ENCODE measurements at regions not wholly inside any gene's neighbourhood (a gene's known extent, or its start where the extent isn't known, plus 50 kb on each side); places are given as distances from the start of the nearest gene placed in this dataset.
A peak's percentile ranks its signal among the peaks of the same experiment; 100 is the strongest.

GRCh38 chr3:182699550-182700170 is 93.6 kb upstream of the ATP11B start:
- no peak for DNase-seq
- intact Hi-C loops (cut with DNase I): no loop called here
- no peak for ATAC-seq

GRCh38 chr3:182702216-182702615 is 91.1 kb upstream of the ATP11B start:
- ATAC-seq (no peak), DNase-seq (no peak)
- intact Hi-C loops (cut with DNase I): no loop called here

DNA sequence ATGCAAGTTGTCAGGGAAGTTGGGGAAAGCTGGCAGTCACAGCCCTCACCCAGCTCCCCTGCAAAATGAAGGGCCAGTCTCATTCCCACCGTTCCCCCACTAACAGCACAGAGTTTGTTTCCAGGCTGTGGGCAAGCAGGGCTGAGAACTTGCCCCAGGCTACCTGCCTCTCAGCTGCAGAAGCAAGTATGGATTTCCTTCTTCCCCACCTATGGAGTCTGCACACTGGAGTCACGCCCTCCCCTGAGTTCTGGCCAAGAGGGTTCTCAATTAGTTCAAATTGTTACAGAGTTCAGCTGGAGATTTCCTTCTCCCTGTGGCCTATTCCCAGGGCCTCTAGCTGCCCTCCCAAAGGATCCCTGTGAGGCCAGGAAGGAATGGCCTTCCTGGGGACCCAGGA is 90.1 kb upstream of the ATP11B start:
- intact Hi-C loops (cut with DNase I): no loop called here
- ATAC-seq: no peak
- no peak for DNase-seq

GRCh38 chr3:182704926-182705325 is 88.4 kb upstream of the ATP11B start:
- no peak for DNase-seq
- intact Hi-C loops (cut with DNase I): no loop called here
- no peak for ATAC-seq

- intact Hi-C loops (cut with DNase I): no loop called here
- ATAC-seq: no peak
- no peak for DNase-seq
Observed at GRCh38 chr3:182708810-182709209, 84.5 kb upstream of the ATP11B start.

- DNase-seq (no peak), ATAC-seq (no peak)
- intact Hi-C loops (cut with DNase I): no loop called here
Observed at GRCh38 chr3:182709306-182709705, 84.0 kb upstream of the ATP11B start.

DNA sequence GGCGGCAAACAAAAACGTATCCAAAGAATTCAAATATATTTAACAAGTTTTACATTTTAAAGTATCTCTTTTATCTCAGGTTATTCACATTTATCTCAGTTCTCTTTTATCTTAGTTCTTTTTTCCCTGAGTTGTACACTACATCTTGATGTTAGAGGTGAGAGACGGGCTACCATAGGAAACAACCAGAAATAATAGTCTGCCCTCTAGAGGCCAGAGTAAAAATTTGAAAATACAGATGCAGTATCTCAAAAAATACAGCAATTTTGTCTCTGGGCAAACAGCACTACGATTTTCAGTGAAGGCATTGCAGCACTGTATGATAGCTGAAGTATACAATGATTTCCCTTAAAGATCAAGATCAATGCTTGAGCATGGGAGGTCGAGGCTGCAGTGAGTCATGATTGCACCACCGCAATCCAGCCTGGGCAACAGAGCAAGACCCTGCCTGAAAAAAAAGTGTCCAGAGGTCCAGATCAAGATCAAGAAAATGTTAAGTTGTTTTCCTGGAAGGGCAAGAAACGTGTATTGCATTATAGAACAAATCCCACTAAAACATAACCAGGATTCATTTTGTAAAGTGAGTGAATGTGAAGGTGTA is 82.6 kb upstream of the ATP11B start:
- intact Hi-C loops (cut with DNase I): loop anchor here in 1 of 2 donors (5.0 to 10.0 kb wide), 2 partner anchors 84 to 127 kb away; partner anchors contain the start of gene ATP11B
- DNase-seq (no peak), ATAC-seq (peak in 1 of 2 donors; percentile 40)

DNA sequence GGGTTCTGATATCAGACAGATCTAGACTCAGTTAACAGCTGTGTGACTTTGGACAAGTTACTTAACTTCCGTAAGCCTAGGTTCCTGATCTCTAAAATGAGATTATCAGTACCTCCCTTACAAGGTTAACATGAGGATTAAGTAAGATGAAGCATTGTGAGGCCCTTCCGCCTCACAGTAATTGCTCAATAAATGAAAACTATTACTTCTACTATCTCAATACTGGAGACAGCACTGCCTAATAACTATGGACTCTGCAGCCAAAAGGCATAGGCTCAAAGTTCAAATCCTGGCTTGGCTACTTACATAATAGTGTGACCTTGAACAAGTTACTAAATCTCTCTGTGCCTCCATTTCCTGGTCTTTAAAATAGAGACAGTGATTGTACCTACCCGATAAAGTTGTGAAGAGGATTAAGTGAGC is 82.0 kb upstream of the ATP11B start:
- intact Hi-C loops (cut with DNase I): loop anchor here in 1 of 2 donors (5.0 to 10.0 kb wide), 2 partner anchors 84 to 126 kb away; partner anchors contain the start of gene ATP11B
- no peak for ATAC-seq
- no peak for DNase-seq

DNA sequence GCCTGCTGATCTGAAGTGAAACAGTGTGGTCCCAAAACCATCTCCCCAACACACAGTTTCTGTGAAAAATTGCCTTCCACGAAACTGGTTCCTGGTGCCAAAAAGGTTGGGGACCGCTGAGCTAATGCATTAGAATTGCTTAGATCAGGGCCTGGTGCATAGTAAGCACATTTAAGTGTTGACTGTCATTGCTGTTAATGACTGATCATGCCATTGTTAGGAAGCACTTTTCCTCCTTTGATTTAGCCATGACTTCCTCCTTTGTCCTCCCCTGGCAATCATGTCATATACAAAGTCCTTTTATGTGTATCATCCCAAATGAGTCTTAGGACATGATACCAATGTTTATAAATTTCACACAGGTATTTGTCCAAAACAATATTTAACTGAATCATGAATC is 81.5 kb upstream of the ATP11B start:
- intact Hi-C loops (cut with DNase I): loop anchor here in 1 of 2 donors (5.0 to 10.0 kb wide), 2 partner anchors 83 to 125 kb away; partner anchors contain the start of gene ATP11B
- ATAC-seq: no peak
- no peak for DNase-seq

DNA sequence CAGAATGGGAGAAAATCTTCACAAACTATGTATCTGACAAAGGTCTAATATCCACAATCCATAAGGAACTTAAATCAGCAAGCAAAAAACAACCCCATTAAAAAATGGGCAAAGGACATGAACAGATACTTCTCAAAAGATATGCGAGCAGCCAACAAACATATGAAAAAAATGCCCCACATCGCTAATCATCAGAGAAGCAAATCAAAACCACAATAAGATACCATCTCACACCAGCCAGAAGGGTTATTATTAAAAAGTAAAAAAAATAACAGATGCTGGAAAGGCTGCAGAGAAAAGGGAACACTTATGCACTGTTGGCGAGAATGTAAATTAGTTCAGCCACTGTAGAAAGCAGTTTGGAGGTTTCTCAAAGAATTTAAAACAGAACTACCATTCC is 80.2 kb upstream of the ATP11B start:
- no peak for DNase-seq

DNA sequence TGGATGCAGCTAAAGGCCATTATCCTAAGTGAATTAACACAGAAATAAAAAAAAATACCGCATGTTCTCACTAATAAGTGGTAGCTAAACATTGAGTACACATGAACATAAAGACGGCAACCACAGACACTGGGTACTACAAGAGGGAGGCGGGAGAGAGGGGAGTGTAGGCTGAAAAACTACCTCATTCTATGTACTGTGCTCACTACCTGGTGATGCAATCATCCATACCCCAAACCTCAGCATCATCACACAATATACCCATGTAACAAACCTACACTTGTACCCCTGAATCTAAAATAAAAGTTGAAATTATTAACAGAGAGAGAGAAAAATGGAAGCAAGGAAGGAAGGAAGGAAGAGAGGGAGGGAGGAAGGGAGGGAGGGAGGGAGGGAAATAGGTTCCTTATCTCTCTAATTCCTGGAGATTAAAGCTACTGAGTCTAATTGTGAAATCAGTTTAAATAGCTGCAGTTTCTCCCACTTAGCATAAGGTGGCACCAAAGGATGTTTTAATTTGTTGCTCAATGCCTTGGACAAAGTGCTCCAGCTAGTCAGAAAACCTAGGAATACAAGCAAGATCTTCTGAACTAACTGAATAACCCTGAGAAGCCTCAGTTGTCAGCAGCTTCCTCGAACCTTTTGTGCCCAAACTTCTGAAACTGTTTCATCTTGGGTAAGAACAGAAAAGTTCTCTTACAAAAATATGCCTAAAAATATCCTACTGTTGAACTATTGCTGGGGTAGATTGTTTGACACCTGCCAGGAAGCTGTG is 79.4 kb upstream of the ATP11B start:
- intact Hi-C loops (cut with DNase I): loop anchor here in 1 of 2 donors (5.0 to 10.0 kb wide), 2 partner anchors 81 to 123 kb away; partner anchors contain the start of gene ATP11B
- ATAC-seq (peak; percentile 90), DNase-seq (no peak)

More for the DNA sequence above, 80.2 kb upstream of the ATP11B start:
- intact Hi-C loops (cut with DNase I): loop anchor here in 1 of 2 donors (5.0 to 10.0 kb wide), 2 partner anchors 82 to 124 kb away; partner anchors contain the start of gene ATP11B
- ATAC-seq: no peak

- DNase-seq (no peak), ATAC-seq (peak in 1 of 2 donors; percentile 24)
- intact Hi-C loops (cut with DNase I): loop anchor here (5.0 to 10.0 kb wide), 2 partner anchors 80 to 122 kb away; partner anchors contain the start of gene ATP11B (in 1 of the 2)
Observed at GRCh38 chr3:182715006-182715405, 78.3 kb upstream of the ATP11B start.

DNA sequence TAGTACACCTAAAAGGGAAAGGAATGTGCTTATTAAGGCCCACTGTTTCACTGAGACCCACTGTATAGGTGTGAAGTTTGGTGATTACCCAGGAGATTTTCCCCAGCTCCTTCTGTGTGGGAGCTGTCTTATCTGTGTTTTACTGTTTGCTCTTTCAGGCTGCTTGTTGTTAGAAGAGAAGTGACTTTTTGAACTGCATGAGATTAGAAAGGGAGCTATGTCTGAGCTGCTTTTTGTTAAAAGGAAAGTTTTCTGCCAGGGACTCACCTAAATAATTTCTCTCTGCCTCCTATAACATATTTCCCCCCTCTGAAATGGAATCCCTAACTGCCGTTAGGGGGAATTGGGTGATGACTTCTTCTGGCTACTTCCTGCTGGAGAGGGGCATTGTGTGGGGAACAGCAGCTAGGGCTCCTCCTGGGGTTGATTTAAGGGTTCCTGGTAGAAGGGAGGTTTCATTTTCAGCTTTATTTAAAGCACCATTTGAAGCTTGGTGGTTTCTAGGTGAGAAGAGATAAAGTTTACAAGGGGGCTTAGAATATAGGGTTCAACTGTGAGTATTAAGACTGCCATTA is 77.1 kb upstream of the ATP11B start:
- intact Hi-C loops (cut with DNase I): loop anchor here (5.0 to 10.0 kb wide), 2 partner anchors 79 to 121 kb away; partner anchors contain the start of gene ATP11B (in 1 of the 2)
- ATAC-seq (no peak), DNase-seq (no peak)

DNA sequence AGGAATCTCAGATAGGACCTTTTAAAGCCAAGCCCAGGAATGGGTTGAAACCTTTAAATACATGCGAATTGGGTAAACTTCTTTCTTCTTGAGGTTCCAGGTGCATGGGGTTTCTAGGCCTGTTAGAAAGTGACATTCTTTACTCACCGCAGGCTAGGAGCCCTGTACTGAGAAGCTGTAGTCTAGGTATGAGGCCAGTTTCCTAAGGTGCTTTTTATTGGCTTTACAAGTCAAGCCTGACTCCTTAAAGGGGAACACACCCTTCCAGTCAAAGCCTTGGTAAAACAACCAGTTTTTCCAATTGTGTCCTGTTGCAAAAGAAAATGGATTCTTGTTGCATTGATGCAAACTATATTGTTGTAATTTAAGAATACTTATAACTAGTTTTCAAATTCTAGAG is 76.1 kb upstream of the ATP11B start:
- DNase-seq: no peak

GRCh38 chr3:182722907-182723306 is 70.4 kb upstream of the ATP11B start:
- DNase-seq (no peak), ATAC-seq (no peak)
- intact Hi-C loops (cut with DNase I): no loop called here

More for the DNA sequence above, 76.1 kb upstream of the ATP11B start:
- intact Hi-C loops (cut with DNase I): loop anchor here (5.0 to 10.0 kb wide), 2 partner anchors 78 to 120 kb away; partner anchors contain the start of gene ATP11B (in 1 of the 2)
- no peak for ATAC-seq

- DNase-seq (no peak), ATAC-seq (no peak)
- intact Hi-C loops (cut with DNase I): no loop called here
Observed at GRCh38 chr3:182723596-182723995, 69.7 kb upstream of the ATP11B start.

- DNase-seq: no peak
- peak in 1 of 2 donors; percentile 39 for ATAC-seq
- intact Hi-C loops (cut with DNase I): no loop called here
Observed at GRCh38 chr3:182725372-182726251, 67.7 kb upstream of the ATP11B start.
